ENCODE measurements at regions not wholly inside any gene's neighbourhood (a gene's known extent, or its start where the extent isn't known, plus 50 kb on each side); places are given as distances from the start of the nearest gene placed in this dataset.

DNA sequence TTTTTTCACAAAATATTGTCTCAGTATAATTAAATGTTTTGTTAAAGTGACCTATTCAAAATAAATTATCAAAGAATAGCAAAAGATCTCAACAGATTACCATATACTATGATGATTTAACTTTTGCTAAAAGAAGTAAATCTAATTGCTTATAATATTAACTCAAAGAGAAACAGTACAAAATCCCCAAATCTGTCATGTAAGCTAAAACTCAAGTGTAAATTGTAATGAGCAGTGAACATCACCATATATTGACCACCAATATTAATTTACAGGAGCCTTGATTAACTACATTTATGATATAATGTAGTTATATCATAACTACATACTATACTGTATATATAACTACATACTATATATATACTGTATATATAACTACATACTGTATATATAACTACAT, 174.4 kb downstream of the SLC39A8 start:
- no peak for TF ChIP-seq OSR1 (CRISPR knock-in tag; IDR thresholded peaks at IDR 0.05)
- TF ChIP-seq, protein P1, sequence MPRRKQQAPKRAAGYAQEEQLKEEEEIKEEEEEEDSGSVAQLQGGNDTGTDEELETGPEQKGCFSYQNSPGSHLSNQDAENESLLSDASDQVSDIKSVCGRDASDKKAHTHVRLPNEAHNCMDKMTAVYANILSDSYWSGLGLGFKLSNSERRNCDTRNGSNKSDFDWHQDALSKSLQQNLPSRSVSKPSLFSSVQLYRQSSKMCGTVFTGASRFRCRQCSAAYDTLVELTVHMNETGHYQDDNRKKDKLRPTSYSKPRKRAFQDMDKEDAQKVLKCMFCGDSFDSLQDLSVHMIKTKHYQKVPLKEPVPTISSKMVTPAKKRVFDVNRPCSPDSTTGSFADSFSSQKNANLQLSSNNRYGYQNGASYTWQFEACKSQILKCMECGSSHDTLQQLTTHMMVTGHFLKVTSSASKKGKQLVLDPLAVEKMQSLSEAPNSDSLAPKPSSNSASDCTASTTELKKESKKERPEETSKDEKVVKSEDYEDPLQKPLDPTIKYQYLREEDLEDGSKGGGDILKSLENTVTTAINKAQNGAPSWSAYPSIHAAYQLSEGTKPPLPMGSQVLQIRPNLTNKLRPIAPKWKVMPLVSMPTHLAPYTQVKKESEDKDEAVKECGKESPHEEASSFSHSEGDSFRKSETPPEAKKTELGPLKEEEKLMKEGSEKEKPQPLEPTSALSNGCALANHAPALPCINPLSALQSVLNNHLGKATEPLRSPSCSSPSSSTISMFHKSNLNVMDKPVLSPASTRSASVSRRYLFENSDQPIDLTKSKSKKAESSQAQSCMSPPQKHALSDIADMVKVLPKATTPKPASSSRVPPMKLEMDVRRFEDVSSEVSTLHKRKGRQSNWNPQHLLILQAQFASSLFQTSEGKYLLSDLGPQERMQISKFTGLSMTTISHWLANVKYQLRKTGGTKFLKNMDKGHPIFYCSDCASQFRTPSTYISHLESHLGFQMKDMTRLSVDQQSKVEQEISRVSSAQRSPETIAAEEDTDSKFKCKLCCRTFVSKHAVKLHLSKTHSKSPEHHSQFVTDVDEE (CRISPR knock-in tag; IDR thresholded peaks at IDR 0.05), result no peak
- no peak for TF ChIP-seq TCF4 (CRISPR knock-in tag; IDR thresholded peaks at IDR 0.05; ENCODE audit: borderline replicate concordance)
- TF ChIP-seq ZFP30 (CRISPR knock-in tag; IDR thresholded peaks at IDR 0.05), result no peak
- TF ChIP-seq BACH2 (CRISPR knock-in tag; IDR thresholded peaks at IDR 0.05; ENCODE audit: borderline replicate concordance), result no peak
- TF ChIP-seq, protein P2, sequence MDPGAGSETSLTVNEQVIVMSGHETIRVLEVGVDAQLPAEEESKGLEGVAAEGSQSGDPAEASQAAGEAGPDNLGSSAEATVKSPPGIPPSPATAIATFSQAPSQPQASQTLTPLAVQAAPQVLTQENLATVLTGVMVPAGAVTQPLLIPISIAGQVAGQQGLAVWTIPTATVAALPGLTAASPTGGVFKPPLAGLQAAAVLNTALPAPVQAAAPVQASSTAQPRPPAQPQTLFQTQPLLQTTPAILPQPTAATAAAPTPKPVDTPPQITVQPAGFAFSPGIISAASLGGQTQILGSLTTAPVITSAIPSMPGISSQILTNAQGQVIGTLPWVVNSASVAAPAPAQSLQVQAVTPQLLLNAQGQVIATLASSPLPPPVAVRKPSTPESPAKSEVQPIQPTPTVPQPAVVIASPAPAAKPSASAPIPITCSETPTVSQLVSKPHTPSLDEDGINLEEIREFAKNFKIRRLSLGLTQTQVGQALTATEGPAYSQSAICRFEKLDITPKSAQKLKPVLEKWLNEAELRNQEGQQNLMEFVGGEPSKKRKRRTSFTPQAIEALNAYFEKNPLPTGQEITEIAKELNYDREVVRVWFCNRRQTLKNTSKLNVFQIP (CRISPR knock-in tag; IDR thresholded peaks at IDR 0.05; ENCODE audit: borderline replicate concordance, low read depth), result no peak
- no peak for TF ChIP-seq RARB (CRISPR knock-in tag; IDR thresholded peaks at IDR 0.05)

Data from SK-N-SH treated with all-trans-retinoic acid at 6 μM for 48 hours (cell line).